Esophagus muscularis mucosa (tissue), 4 donors: ENCODE measurements at regions not wholly inside any gene's neighbourhood (a gene's known extent, or its start where the extent isn't known, plus 50 kb on each side); places are given as distances from the start of the nearest gene placed in this dataset.

Experiments used
- EP300 ChIP-seq: sonication (generic); formaldehyde crosslinking; IDR thresholded peaks from one replicate; pipeline ENCODE4 v1.6.1; 2017; ENCODE audit warnings: antibody characterized with exemption
- POLR2A ChIP-seq: fragments of 450-650 bp; IDR thresholded peaks from one replicate; pipeline ENCODE4 v1.6.1; 2017; ENCODE audit warnings: antibody characterized with exemption, moderate library complexity, mild to moderate bottlenecking, low read depth
- POLR2AphosphoS5 ChIP-seq, 2 donors: sonication (generic); formaldehyde crosslinking; IDR thresholded peaks; one replicate each; pipeline ENCODE4 v1.6.1; 2017; ENCODE audit warnings: antibody characterized with exemption in 2 of 2
- TF ChIP-seq, protein P1 (sequence below), 3 experiments: fragments of 200-600 bp in 2 of 3; fragments of 450-650 bp in 1 of 3; sonication (generic) in 2 of 3; IDR thresholded peaks; one replicate each; pipeline ENCODE4 v1.5.1; 2017 to 2019; ENCODE audit warnings: antibody characterized with exemption in 3 of 3, mild to moderate bottlenecking in 2 of 3, moderate library complexity in 1 of 3

DNA sequence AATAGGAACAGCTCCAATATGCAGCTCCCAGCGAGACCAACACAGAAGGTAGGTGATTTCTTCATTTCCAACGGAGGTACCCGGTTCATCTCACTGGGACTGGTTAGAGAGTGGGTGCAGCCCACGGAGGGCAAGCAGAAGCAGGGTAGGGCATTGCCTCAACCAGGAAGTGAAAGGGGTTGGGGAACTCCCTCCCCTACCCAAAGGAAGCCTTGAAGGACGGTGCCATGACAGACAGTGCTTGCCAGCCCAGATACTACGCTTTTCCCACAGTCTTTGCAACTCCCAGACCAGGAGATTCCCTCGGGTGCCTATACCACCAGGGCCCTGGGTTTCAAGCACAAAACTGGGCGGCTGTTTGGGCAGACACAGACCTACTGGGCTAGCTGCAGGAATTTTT, 576.9 kb upstream of the NECTIN3 start:
- TF ChIP-seq, protein P1, sequence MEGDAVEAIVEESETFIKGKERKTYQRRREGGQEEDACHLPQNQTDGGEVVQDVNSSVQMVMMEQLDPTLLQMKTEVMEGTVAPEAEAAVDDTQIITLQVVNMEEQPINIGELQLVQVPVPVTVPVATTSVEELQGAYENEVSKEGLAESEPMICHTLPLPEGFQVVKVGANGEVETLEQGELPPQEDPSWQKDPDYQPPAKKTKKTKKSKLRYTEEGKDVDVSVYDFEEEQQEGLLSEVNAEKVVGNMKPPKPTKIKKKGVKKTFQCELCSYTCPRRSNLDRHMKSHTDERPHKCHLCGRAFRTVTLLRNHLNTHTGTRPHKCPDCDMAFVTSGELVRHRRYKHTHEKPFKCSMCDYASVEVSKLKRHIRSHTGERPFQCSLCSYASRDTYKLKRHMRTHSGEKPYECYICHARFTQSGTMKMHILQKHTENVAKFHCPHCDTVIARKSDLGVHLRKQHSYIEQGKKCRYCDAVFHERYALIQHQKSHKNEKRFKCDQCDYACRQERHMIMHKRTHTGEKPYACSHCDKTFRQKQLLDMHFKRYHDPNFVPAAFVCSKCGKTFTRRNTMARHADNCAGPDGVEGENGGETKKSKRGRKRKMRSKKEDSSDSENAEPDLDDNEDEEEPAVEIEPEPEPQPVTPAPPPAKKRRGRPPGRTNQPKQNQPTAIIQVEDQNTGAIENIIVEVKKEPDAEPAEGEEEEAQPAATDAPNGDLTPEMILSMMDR (IDR thresholded peaks at IDR 0.05): no peak
- no peak for TF ChIP-seq POLR2AphosphoS5 (IDR thresholded peaks at IDR 0.05)
- no peak for TF ChIP-seq EP300
- TF ChIP-seq POLR2A: no peak
